ENCODE measurements at regions not wholly inside any gene's neighbourhood (a gene's known extent, or its start where the extent isn't known, plus 50 kb on each side); places are given as distances from the start of the nearest gene placed in this dataset.

DNA sequence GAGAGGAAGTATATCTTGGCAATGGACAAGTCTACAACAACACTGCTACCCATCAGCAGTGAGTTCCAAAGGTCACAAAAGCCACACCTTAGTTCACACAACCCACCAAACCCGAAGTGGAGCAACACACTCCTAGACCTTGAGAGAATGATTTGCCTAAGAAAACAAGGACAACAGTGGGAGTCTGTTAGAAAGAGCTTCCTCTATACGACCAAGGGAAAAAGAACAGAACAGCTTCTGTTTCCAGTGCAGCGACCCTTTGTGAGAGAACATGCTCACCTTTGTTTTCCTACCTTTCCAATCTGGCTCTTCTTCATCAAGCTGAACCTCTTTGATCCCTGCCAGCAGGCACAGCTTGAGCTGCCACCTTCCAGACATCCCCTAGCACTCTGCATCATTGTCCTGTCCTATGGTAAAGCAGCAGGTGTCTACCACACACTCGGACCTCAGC lies 56.7 kb upstream of the PALMD start (continued):
- TF ChIP-seq, protein P1, sequence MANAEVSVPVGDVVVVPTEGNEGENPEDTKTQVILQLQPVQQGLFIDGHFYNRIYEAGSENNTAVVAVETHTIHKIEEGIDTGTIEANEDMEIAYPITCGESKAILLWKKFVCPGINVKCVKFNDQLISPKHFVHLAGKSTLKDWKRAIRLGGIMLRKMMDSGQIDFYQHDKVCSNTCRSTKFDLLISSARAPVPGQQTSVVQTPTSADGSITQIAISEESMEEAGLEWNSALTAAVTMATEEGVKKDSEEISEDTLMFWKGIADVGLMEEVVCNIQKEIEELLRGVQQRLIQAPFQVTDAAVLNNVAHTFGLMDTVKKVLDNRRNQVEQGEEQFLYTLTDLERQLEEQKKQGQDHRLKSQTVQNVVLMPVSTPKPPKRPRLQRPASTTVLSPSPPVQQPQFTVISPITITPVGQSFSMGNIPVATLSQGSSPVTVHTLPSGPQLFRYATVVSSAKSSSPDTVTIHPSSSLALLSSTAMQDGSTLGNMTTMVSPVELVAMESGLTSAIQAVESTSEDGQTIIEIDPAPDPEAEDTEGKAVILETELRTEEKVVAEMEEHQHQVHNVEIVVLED (CRISPR knock-in tag; IDR thresholded peaks at IDR 0.05; ENCODE audit: borderline replicate concordance) = no peak
- TF ChIP-seq, protein P2, sequence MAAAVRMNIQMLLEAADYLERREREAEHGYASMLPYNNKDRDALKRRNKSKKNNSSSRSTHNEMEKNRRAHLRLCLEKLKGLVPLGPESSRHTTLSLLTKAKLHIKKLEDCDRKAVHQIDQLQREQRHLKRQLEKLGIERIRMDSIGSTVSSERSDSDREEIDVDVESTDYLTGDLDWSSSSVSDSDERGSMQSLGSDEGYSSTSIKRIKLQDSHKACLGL (CRISPR knock-in tag; IDR thresholded peaks at IDR 0.05) = no peak
- TF ChIP-seq ZFP90 (CRISPR knock-in tag; IDR thresholded peaks at IDR 0.05; ENCODE audit: borderline replicate concordance) = no peak
- 0 out of 2 replicates have a peak, but pooled peaks have one; percentile 22 for TF ChIP-seq ZNF556 (CRISPR knock-in tag; IDR thresholded peaks at IDR 0.05; ENCODE audit: borderline replicate concordance)
- TF ChIP-seq JARID2 (CRISPR knock-in tag; IDR thresholded peaks at IDR 0.05; ENCODE audit: insufficient replicate concordance) = no peak
- TF ChIP-seq, protein P3, sequence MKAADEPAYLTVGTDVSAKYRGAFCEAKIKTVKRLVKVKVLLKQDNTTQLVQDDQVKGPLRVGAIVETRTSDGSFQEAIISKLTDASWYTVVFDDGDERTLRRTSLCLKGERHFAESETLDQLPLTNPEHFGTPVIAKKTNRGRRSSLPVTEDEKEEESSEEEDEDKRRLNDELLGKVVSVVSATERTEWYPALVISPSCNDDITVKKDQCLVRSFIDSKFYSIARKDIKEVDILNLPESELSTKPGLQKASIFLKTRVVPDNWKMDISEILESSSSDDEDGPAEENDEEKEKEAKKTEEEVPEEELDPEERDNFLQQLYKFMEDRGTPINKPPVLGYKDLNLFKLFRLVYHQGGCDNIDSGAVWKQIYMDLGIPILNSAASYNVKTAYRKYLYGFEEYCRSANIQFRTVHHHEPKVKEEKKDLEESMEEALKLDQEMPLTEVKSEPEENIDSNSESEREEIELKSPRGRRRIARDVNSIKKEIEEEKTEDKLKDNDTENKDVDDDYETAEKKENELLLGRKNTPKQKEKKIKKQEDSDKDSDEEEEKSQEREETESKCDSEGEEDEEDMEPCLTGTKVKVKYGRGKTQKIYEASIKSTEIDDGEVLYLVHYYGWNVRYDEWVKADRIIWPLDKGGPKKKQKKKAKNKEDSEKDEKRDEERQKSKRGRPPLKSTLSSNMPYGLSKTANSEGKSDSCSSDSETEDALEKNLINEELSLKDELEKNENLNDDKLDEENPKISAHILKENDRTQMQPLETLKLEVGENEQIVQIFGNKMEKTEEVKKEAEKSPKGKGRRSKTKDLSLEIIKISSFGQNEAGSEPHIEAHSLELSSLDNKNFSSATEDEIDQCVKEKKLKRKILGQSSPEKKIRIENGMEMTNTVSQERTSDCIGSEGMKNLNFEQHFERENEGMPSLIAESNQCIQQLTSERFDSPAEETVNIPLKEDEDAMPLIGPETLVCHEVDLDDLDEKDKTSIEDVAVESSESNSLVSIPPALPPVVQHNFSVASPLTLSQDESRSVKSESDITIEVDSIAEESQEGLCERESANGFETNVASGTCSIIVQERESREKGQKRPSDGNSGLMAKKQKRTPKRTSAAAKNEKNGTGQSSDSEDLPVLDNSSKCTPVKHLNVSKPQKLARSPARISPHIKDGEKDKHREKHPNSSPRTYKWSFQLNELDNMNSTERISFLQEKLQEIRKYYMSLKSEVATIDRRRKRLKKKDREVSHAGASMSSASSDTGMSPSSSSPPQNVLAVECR (CRISPR knock-in tag; IDR thresholded peaks at IDR 0.05; ENCODE audit: borderline replicate concordance) = no peak; the same call in 1 of the 2 replicates
- TF ChIP-seq, protein P4, sequence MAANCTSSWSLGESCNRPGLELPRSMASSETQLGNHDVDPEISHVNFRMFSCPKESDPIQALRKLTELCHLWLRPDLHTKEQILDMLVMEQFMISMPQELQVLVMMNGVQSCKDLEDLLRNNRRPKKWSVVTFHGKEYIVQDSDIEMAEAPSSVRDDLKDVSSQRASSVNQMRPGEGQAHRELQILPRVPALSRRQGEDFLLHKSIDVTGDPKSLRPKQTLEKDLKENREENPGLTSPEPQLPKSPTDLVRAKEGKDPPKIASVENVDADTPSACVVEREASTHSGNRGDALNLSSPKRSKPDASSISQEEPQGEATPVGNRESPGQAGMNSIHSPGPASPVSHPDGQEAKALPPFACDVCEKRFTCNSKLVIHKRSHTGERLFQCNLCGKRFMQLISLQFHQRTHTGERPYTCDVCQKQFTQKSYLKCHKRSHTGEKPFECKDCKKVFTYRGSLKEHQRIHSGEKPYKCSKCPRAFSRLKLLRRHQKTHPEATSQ (CRISPR knock-in tag; IDR thresholded peaks at IDR 0.05; ENCODE audit: borderline replicate concordance) = no peak; the same call in 1 of the 2 replicates
- peak; percentile 63; the same call in 1 of the 2 replicates for TF ChIP-seq FOXA1 (IDR thresholded peaks at IDR 0.05)
- peak; percentile 93 for TF ChIP-seq FOXA1 (CRISPR knock-in tag; IDR thresholded peaks at IDR 0.05)
- TF ChIP-seq, protein P5, sequence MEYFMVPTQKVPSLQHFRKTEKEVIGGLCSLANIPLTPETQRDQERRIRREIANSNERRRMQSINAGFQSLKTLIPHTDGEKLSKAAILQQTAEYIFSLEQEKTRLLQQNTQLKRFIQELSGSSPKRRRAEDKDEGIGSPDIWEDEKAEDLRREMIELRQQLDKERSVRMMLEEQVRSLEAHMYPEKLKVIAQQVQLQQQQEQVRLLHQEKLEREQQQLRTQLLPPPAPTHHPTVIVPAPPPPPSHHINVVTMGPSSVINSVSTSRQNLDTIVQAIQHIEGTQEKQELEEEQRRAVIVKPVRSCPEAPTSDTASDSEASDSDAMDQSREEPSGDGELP (IDR thresholded peaks at IDR 0.05; ENCODE audit: borderline replicate concordance, low read depth) = peak; percentile 94
- TF ChIP-seq MTF2 (CRISPR knock-in tag; IDR thresholded peaks at IDR 0.05; ENCODE audit: borderline replicate concordance) = no peak
- TF ChIP-seq, protein P6, sequence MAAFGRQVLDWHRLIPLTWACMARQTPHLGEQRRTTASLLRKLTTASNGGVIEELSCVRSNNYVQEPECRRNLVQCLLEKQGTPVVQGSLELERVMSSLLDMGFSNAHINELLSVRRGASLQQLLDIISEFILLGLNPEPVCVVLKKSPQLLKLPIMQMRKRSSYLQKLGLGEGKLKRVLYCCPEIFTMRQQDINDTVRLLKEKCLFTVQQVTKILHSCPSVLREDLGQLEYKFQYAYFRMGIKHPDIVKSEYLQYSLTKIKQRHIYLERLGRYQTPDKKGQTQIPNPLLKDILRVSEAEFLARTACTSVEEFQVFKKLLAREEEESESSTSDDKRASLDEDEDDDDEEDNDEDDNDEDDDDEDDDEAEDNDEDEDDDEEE (CRISPR knock-in tag; IDR thresholded peaks at IDR 0.05) = no peak
- no peak for TF ChIP-seq PLRG1 (conservative IDR thresholded peaks at IDR 0.05)
- no peak for TF ChIP-seq ZBTB1 (CRISPR knock-in tag; IDR thresholded peaks at IDR 0.05; ENCODE audit: borderline replicate concordance)
- no peak for TF ChIP-seq SETDB1 (CRISPR knock-in tag; IDR thresholded peaks at IDR 0.05; ENCODE audit: borderline replicate concordance)
- TF ChIP-seq, protein P7, sequence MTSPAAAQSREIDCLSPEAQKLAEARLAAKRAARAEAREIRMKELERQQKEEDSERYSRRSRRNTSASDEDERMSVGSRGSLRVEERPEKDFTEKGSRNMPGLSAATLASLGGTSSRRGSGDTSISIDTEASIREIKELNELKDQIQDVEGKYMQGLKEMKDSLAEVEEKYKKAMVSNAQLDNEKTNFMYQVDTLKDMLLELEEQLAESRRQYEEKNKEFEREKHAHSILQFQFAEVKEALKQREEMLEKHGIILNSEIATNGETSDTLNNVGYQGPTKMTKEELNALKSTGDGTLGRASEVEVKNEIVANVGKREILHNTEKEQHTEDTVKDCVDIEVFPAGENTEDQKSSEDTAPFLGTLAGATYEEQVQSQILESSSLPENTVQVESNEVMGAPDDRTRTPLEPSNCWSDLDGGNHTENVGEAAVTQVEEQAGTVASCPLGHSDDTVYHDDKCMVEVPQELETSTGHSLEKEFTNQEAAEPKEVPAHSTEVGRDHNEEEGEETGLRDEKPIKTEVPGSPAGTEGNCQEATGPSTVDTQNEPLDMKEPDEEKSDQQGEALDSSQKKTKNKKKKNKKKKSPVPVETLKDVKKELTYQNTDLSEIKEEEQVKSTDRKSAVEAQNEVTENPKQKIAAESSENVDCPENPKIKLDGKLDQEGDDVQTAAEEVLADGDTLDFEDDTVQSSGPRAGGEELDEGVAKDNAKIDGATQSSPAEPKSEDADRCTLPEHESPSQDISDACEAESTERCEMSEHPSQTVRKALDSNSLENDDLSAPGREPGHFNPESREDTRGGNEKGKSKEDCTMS (CRISPR knock-in tag; conservative IDR thresholded peaks at IDR 0.05) = no peak
- TF ChIP-seq GFI1 (CRISPR knock-in tag; IDR thresholded peaks at IDR 0.05; ENCODE audit: borderline replicate concordance) = peak; percentile 89
